ENCODE measurements at regions not wholly inside any gene's neighbourhood (a gene's known extent, or its start where the extent isn't known, plus 50 kb on each side); places are given as distances from the start of the nearest gene placed in this dataset.
"Not testable (repeated sequence)": the region's sequence is repeated elsewhere in the genome, so short reads cannot be mapped to it uniquely, and the experiment has no call there.

DNA sequence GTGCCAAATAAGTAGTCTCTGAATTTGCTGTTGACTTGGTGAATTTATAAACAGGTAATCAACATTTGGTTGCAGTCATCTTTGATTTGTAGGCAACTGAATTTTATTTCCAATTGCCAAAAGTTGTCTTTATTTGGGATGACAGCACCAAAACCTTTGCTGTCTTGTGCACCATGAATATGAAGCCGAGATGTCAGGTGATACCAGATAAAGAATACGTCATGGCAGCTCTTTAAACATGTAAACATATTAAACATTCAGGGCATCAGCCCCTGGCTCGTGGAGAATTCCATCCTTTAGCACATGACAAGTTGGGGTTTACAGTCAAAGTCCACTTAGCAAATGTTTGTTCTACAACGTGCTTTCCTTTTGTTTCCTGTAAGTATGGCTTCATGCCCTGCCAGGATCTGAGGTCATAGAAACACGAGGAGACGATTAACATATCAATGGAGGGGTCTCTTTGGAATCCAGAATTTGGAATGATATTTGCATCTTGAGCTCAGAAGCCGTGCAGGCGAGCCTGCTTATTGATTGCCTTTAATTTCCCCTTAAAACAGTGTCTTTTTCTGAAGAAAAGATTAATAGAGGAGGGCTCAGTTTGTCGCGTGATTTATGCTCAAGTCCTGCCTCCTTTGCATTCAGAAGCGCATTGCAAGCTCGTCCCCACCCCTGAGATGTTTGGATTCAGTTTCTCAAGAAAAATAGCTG, 170.2 kb upstream of the ZNF217 start:
- Histone ChIP-seq H3F3A (ENCODE audit: control insufficient read depth, insufficient read depth) (no peaks in the 10 kb centered on the region), H3K27ac (ENCODE audit: low read depth, low read length) (no peak overlapping the region), H3K4me2 (ENCODE audit: low read length) (peak overlapping the region; percentile 25), H3K36me3 (ENCODE audit: control insufficient read depth, low read length) (no peaks in the 10 kb centered on the region), H3K79me2 (ENCODE audit: control insufficient read depth, low read length) (no peaks in the 10 kb centered on the region), H3K9me3 (ENCODE audit: control insufficient read depth, insufficient read depth, low read length) (no peaks in the 10 kb centered on the region), H3K4me3 (ENCODE audit: low read length) (no peak overlapping the region), H3K4me1 (ENCODE audit: control insufficient read depth, low read length) (peaks cover 24% of the 10 kb centered on the region), H4K20me1 (ENCODE audit: control insufficient read depth, insufficient read depth, low read depth, low read length) (no peaks in the 10 kb centered on the region), H3K9me2 (replicated peaks; ENCODE audit: control insufficient read depth, low read length) (no peaks in the 10 kb centered on the region), H3K27me3 (ENCODE audit: control insufficient read depth, low read length) (peaks cover 5% of the 10 kb centered on the region)
- TF ChIP-seq, protein P1, sequence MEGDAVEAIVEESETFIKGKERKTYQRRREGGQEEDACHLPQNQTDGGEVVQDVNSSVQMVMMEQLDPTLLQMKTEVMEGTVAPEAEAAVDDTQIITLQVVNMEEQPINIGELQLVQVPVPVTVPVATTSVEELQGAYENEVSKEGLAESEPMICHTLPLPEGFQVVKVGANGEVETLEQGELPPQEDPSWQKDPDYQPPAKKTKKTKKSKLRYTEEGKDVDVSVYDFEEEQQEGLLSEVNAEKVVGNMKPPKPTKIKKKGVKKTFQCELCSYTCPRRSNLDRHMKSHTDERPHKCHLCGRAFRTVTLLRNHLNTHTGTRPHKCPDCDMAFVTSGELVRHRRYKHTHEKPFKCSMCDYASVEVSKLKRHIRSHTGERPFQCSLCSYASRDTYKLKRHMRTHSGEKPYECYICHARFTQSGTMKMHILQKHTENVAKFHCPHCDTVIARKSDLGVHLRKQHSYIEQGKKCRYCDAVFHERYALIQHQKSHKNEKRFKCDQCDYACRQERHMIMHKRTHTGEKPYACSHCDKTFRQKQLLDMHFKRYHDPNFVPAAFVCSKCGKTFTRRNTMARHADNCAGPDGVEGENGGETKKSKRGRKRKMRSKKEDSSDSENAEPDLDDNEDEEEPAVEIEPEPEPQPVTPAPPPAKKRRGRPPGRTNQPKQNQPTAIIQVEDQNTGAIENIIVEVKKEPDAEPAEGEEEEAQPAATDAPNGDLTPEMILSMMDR (IDR thresholded peaks at IDR 0.05; ENCODE audit: low read depth, low read length, poor library complexity, severe bottlenecking) = no peak
- no peak for TF ChIP-seq EZH2phosphoT487 (IDR thresholded peaks at IDR 0.05; ENCODE audit: borderline replicate concordance, low read length)

DNA sequence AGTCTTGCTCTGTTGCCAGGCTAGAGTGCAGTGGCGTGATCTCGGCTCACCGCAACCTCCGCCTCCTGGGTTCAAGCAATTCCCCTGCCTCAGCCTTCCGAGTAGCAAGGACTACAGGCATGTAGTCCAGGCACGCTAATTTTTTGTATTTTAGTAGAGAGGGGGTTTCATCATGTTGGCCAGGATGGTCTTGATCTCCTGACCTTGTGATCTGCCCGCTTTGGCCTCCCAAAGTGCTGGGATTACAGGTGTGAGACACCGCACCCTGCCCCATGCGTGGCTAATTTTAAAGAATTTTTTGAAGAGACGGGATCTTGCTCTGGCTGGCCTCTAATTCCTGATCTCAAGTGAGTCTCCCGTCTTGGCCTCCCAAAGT, 168.8 kb upstream of the ZNF217 start:
- H3K4me2 ChIP-seq (ENCODE audit: low read length); H3F3A ChIP-seq (ENCODE audit: control insufficient read depth, insufficient read depth); H3K9me2 ChIP-seq (replicated peaks; ENCODE audit: control insufficient read depth, low read length); H3K27ac ChIP-seq (ENCODE audit: low read depth, low read length); H3K27me3 ChIP-seq (ENCODE audit: control insufficient read depth, low read length); H3K36me3 ChIP-seq (ENCODE audit: control insufficient read depth, low read length); H3K79me2 ChIP-seq (ENCODE audit: control insufficient read depth, low read length); H4K20me1 ChIP-seq (ENCODE audit: control insufficient read depth, insufficient read depth, low read depth, low read length); H3K4me3 ChIP-seq (ENCODE audit: low read length); H3K9me3 ChIP-seq (ENCODE audit: control insufficient read depth, insufficient read depth, low read length): not testable (repeated sequence)
- peaks cover 24% of the 10 kb centered on the region for H3K4me1 ChIP-seq (ENCODE audit: control insufficient read depth, low read length)

GRCh38 chr20:53760025-53760441, 166.4 kb upstream of the ZNF217 start:
- peaks cover 24% of the 10 kb centered on the region for H3K4me1 ChIP-seq (ENCODE audit: control insufficient read depth, low read length)
- H3K9me2 ChIP-seq (replicated peaks; ENCODE audit: control insufficient read depth, low read length) = no peaks in the 10 kb centered on the region
- no peaks in the 10 kb centered on the region for H3K36me3 ChIP-seq (ENCODE audit: control insufficient read depth, low read length)
- no peak overlapping the region for H3K4me3 ChIP-seq (ENCODE audit: low read length)
- peak overlapping the region; percentile 29 for H3K4me2 ChIP-seq (ENCODE audit: low read length)
- H4K20me1 ChIP-seq (ENCODE audit: control insufficient read depth, insufficient read depth, low read depth, low read length) = no peaks in the 10 kb centered on the region
- no peak for TF ChIP-seq EZH2phosphoT487 (IDR thresholded peaks at IDR 0.05; ENCODE audit: borderline replicate concordance, low read length)
- TF ChIP-seq, protein P1 (IDR thresholded peaks at IDR 0.05; ENCODE audit: low read depth, low read length, poor library complexity, severe bottlenecking) = no peak
- no peaks in the 10 kb centered on the region for H3K27me3 ChIP-seq (ENCODE audit: control insufficient read depth, low read length)
- H3K27ac ChIP-seq (ENCODE audit: low read depth, low read length) = no peak overlapping the region
- H3F3A ChIP-seq (ENCODE audit: control insufficient read depth, insufficient read depth) = peaks cover 7% of the 10 kb centered on the region; the same call in 1 of the 2 replicates
- H3K9me3 ChIP-seq (ENCODE audit: control insufficient read depth, insufficient read depth, low read length) = no peaks in the 10 kb centered on the region
- H3K79me2 ChIP-seq (ENCODE audit: control insufficient read depth, low read length) = no peaks in the 10 kb centered on the region

GRCh38 chr20:53757472-53757913, 163.9 kb upstream of the ZNF217 start:
- Histone ChIP-seq H3K27me3 (ENCODE audit: control insufficient read depth, low read length) (no peaks in the 10 kb centered on the region), H3K27ac (ENCODE audit: low read depth, low read length) (no peak overlapping the region), H4K20me1 (ENCODE audit: control insufficient read depth, insufficient read depth, low read depth, low read length) (no peaks in the 10 kb centered on the region), H3K79me2 (ENCODE audit: control insufficient read depth, low read length) (no peaks in the 10 kb centered on the region), H3K4me3 (ENCODE audit: low read length) (no peak overlapping the region), H3F3A (ENCODE audit: control insufficient read depth, insufficient read depth) (peaks cover 7% of the 10 kb centered on the region; the same call in 1 of the 2 replicates), H3K4me2 (ENCODE audit: low read length) (no peak overlapping the region), H3K9me2 (replicated peaks; ENCODE audit: control insufficient read depth, low read length) (no peaks in the 10 kb centered on the region), H3K4me1 (ENCODE audit: control insufficient read depth, low read length) (peaks cover 38% of the 10 kb centered on the region), H3K9me3 (ENCODE audit: control insufficient read depth, insufficient read depth, low read length) (no peaks in the 10 kb centered on the region), H3K36me3 (ENCODE audit: control insufficient read depth, low read length) (no peaks in the 10 kb centered on the region)
- TF ChIP-seq, protein P1 (IDR thresholded peaks at IDR 0.05; ENCODE audit: low read depth, low read length, poor library complexity, severe bottlenecking) = no peak
- no peak for TF ChIP-seq EZH2phosphoT487 (IDR thresholded peaks at IDR 0.05; ENCODE audit: borderline replicate concordance, low read length)

All from DOHH2 (cell line).